ENCODE measurements at regions not wholly inside any gene's neighbourhood (a gene's known extent, or its start where the extent isn't known, plus 50 kb on each side); places are given as distances from the start of the nearest gene placed in this dataset.

- TF ChIP-seq CTCF (IDR thresholded peaks at IDR 0.05 in 4 of 5, conservative IDR thresholded peaks at IDR 0.05 in 1 of 5) (no peak), POLR2A (IDR thresholded peaks at IDR 0.05) (no peak)
Measured at GRCh38 chrX:138986235-138986634, 274.7 kb upstream of the FGF13 start.
